Retina (tissue), 1 donor: ENCODE measurements at regions not wholly inside any gene's neighbourhood (a gene's known extent, or its start where the extent isn't known, plus 50 kb on each side); places are given as distances from the start of the nearest gene placed in this dataset.
"Not testable (repeated sequence)": the region's sequence is repeated elsewhere in the genome, so short reads cannot be mapped to it uniquely, and the experiment has no call there.

Experiments used
- DNase-seq: peaks from one replicate; pipeline ENCODE4 v3.0.0-alpha.2; 2016

DNA sequence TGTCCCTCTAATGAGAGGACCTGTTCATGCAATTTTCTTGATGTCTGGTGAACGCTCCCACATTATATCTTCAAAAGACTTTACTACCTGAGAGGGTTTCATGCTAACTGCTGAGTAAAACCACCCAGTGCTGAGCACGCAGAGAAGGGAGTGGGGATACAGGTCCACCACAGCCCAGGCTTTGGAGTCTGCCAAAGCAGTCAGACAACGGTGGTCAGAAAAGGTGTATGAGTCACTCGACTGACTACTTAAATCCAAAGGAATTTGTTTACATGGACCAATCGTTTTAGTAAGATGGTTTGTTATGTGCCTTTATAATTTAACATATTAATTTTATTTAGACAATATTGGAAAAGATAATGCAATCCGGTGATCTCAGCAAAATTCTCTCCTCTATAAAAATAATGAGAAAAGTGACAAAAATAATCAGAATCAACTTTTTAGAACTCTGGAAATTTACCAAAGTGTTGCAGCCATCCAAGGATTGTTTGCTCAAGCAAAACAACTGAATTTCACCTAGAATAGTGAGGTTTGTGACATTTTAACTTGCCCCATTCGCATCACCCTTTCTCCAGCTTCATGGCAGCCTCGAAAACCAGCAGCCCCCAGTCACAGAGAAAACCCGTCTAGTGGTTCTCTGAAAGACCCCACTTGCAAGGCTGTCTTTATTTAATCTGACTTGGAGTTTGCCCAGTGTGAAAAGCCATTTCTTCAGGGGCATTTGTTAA is 52.1 kb upstream of the PLGLB2 start:
- DNase-seq = not testable (repeated sequence)
